Fibroblast of pulmonary artery (primary cell): ENCODE measurements at regions not wholly inside any gene's neighbourhood (a gene's known extent, or its start where the extent isn't known, plus 50 kb on each side); places are given as distances from the start of the nearest gene placed in this dataset.

Experiments used
- DNase-seq: peaks from one replicate; pipeline ENCODE4 v3.0.0-alpha.2; 2010; ENCODE audit warnings: low read depth
- H3K4me3 ChIP-seq: replicated peaks from 2 replicates; pipeline ENCODE4 v1.5.1; 2011; ENCODE audit warnings: low read depth, mild to moderate bottlenecking, control low read depth, low read length, moderate library complexity
- CTCF ChIP-seq: IDR thresholded peaks from 2 replicates; pipeline ENCODE4 v1.5.1; 2011; ENCODE audit warnings: mild to moderate bottlenecking, control low read depth, low read length, inconsistent platforms; ENCODE audit errors: missing control alignments

- no peak for TF ChIP-seq CTCF
- H3K4me3 ChIP-seq, result no peak overlapping the region
- no peak for DNase-seq
Measured at GRCh38 chr7:145184956-145185355, 349.1 kb upstream of the TPK1 start.

- TF ChIP-seq CTCF, result no peak
- no peak for DNase-seq
- no peak overlapping the region for H3K4me3 ChIP-seq
Measured at GRCh38 chr7:145183069-145183468, 347.2 kb upstream of the TPK1 start.

- no peak overlapping the region for H3K4me3 ChIP-seq
- no peak for DNase-seq
- TF ChIP-seq CTCF, result no peak
Measured at GRCh38 chr7:145175366-145175765, 339.5 kb upstream of the TPK1 start.

- H3K4me3 ChIP-seq, result no peak overlapping the region
- no peak for DNase-seq
- TF ChIP-seq CTCF, result no peak
Measured at GRCh38 chr7:145169908-145170307, 334.1 kb upstream of the TPK1 start.

GRCh38 chr7:145168879-145169278 lies 333.0 kb upstream of the TPK1 start:
- no peak for TF ChIP-seq CTCF
- DNase-seq, result no peak

GRCh38 chr7:145168427-145168826 lies 332.6 kb upstream of the TPK1 start:
- no peak overlapping the region for H3K4me3 ChIP-seq
- TF ChIP-seq CTCF, result no peak
- DNase-seq, result no peak

More at GRCh38 chr7:145168879-145169278, 333.0 kb upstream of the TPK1 start:
- no peak overlapping the region for H3K4me3 ChIP-seq

GRCh38 chr7:145156834-145157233 lies 321.0 kb upstream of the TPK1 start:
- no peak overlapping the region for H3K4me3 ChIP-seq

More at GRCh38 chr7:145156834-145157233, 321.0 kb upstream of the TPK1 start:
- no peak for DNase-seq
- no peak for TF ChIP-seq CTCF
